Stimulated activated CD8-positive, alpha-beta memory T cell treated with anti-CD3 and anti-CD28 coated beads, Interleukin-12 subunit alpha, Interleukin-12 subunit beta, amount 100 ng/mL, for 1 hour (primary cell): ENCODE measurements at regions not wholly inside any gene's neighbourhood (a gene's known extent, or its start where the extent isn't known, plus 50 kb on each side); places are given as distances from the start of the nearest gene placed in this dataset.

Experiments used
- DNase-seq: peaks from one replicate; pipeline ENCODE4 v3.0.0-alpha.2; 2020; ENCODE audit warnings: low read depth

DNA sequence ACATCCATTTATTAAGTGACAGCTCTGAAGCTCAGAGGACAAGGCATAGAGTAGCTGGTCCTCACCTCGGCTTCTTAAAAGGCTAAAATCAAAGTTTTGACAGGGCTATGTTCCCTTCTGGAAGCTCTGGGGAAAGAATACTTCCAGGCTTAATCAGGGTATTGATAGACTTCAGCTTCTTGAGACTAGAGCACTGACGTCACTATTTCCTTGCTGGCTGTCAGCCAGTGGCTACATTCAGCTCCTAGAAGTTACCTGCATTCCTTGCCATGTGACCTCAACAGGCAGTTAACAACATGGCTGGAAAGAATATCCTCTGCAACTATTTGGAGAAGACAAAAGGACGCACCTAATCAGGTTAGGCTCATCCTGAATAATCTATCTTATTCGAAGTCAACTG, 1144.8 kb downstream of the ADGRL3 start:
- no peak for DNase-seq

DNA sequence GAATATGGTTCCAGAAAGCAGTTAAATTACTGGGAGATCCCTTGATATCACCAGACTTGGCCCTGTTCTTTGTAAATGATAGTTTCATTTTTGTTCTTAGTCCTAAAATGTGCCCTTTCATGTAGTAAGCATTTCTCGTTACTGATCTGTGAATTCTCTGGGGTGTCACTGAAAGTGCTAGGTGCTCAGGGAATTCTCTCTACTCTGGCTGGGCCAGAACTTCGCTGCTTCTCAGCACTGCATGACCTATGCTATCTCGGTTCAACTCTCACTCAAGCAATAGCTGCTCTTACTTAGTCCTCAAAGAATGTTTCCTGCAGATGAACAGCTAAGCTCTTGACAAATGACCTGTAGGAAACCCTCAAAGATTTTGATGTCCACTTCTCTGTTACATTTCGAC, 1144.3 kb downstream of the ADGRL3 start:
- no peak for DNase-seq

DNA sequence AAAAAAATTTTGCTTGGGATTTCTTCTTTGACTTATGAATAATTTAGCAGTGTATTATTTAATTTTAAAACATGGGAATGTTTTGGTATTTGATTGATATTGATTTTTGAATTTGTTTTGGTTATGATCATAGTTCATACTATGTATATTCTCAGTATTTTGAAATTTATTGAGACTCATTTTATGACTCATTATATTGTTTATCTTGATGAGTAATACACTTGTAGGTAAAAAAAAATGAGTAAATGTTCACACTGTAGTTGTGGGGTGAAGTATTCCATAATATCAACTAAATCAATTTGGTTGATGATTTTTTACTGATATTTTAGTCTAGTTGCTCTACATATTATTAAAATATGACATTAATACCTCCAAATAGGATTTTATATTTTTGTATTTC, 1142.2 kb downstream of the ADGRL3 start:
- no peak for DNase-seq

DNA sequence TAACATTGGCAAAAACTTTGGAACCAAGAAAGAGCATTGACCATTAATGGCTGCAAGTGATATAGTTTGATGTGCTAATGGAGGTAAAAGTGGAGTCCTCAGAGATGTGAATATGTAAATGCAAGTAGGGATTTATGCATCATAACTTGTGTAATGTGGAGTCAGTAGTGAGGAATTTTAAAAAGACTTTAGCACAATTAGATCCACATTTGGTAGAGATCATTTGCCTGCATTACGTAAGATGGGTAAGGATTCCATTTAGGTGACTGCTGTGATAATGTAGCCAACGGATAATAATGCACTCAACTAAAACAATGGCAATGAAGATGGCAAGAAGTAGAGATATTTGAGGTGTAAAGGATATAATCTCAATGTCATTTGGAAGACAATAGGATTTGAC, 1128.4 kb downstream of the ADGRL3 start:
- no peak for DNase-seq

DNA sequence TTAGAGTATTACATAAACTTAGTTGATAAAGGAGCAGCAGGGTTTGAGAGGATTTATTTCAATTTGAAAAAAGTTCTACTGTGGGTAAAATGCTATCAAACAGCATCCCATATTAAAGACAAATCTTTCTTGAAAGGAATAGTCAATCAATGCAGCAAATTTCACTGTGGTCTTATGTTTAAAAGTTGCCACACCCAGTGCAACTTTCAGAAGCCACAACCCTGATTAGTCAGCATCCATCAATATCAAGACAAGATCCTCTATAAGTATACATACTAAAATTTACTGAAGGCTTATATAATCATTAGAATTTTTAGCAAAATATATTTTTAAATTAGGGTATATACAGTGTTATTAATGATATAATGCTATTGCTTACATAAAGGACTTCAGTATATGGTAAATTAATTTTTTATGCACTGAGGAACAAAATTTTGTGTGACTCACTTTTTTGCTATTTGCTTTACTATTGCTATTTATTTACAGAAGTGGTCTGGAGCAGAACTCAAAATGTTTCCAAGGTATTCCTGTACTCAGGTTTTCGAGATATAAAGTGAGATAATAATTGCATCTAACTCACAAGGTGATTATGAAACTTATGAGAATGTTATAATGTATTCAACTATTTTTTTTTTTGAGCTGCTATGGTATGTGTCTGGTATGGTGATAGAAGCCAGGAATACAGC, 1127.6 kb downstream of the ADGRL3 start:
- DNase-seq = no peak

DNA sequence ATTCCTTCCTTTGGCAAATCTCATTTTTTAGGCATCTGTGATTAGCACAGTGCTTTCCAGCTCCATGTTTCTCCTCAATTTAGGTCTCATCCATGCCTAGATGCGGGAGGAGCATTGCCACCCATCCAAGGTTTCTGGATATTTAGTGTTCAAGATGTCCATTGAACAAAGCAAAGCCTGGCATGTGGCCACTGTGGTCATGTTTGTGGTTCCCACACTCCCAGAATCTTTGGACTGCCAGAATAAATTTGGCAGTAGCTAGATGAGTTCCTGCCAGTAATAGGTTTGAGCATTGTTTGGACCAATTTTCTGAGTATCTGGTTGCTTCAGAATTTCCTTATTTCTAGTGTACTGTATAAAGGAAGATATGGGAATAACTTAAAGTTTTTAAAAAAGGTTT, 1124.1 kb downstream of the ADGRL3 start:
- no peak for DNase-seq

DNA sequence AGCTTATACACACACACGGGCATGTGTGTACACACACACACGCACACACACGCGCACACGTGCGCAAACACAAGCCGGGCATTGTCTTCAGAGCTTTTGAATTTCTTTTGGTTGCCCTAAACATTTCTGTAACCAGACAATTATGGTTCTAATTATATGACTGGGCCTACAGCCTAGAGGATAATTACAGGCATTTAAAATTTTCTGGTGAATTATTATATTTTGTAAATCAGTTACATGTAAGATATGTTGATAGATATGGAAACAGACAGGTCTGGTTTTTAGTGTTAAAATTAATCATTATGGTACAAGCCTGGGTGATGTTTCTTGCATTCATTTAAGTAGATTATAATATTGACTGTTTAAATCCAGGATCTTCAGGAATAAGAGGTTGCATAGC, 1120.5 kb downstream of the ADGRL3 start:
- DNase-seq = no peak

DNA sequence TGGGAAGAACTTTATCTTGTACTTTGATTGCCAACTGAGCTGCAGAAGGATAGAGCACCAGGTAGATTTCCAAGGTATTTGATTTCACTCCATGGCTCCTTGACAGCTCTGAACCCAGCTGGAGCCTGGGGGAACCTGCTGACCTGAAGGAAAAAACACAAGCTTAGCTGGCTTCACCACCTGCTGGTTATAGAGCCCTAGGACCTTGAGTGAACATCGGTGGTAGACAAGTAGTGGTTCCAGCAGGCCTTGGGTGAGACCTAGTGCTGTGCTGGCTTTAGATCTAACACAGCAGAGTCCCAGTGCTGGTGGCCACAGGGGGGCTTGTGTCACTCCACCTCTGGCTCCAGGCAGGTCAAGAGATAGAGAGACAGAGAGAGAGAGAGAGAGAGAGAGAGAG, 1102.6 kb downstream of the ADGRL3 start:
- no peak for DNase-seq

DNA sequence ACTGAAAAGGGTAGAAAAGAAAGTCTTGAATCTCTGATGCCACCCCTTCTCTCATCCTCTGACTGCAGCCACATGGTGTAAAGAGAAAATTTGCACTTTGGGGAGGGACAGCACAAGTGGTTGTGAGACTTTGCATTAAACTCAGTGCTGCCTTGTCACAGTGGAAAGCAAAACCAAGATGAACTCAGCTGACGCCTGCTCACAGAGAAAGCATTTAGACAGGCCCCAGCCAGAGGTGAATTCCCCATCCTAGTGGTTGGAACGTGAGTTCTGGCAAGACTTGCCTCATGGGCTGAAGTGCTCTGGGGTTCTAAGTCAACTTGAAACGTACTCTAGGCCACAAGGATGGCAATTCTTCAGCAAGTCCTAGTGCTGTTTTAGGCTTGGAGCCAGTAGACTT, 1101.4 kb downstream of the ADGRL3 start:
- no peak for DNase-seq

DNA sequence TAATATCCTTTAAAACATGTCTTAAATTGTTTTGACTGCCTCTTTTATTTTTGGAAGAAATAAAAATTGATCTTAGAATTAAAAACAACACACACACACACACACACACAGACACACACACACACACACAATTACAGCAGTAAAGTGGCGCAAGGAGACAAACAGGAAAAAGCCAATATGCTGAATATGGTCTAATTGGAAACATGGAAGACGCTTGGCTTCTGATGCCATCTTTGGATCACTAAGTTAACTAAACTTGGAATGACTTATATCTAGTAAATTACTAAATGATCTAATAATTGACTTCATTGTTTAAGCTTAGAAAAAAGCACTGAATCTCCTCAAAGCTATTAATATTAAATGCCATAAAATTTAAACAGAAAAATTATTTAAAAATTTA, 1093.4 kb downstream of the ADGRL3 start:
- no peak for DNase-seq

DNA sequence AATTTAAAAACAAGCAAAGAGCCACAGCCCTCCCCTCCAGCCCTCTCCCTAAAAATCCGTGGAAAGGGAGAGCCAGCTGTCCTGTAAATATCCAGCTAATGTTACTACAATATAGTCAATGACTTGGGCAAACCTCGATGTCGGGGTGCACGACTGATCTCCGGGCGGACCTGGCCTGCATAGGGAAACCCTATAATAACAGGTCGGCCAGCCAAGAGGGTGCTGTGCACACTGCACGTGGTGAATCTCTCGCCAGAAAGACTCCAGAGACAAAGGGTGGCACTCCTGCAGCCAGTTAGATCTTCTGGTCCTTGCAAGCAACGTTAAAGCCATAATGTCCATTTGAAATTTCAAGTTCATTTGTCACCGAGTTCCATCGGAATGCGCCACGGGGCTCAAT, 1092.8 kb downstream of the ADGRL3 start:
- no peak for DNase-seq

DNA sequence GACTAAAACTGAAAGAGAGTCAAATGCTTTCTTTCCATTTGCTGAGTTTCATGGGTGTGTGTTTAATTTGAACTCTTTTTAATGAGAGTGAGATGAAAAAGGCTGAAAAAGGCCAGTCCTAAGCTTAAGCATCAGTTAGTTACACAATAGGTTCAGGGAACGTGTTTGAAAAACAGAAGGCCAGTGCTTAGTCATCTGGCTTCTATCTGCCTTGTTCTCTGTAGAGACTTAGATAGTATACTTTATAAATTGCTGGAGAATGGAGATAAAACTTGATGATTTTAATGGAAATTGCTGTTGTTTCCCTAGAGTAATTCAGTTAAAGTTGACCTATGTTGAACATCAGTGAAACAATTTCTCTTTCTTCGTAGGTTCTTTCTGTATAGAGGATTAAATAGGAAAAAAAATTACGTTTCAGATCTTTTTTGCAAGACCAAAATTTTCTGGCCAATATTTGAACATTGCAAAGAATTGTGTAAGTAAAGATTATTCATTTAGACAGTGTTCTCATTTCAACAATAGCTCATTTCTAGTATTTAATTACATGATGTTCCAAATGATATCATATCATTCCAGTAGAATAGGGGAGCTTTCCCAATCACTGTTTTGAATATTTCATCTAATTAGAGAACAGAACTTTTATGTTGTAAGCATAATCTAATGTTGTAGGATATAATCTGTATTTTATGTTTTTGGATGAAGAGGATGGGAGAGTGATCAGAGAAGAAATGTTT, 1088.8 kb downstream of the ADGRL3 start:
- no peak for DNase-seq

DNA sequence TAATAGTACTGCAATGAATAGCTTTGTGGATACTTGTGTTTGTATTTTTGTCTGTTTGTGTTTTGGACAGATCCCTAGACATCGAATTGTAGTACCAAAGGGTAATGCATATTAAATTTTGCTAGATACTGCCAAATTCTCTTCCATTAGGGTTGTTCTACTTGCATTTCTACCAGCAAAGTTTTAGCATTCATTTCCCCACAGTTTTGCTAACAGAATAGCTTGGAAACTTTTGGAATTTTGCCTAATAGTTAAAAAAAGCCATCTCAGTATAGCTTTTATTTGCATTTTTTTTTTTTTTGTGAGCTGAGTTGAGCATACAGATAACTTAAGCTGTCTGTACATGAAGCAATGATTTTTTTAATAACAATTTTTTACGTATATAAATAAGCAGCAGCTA, 1084.9 kb downstream of the ADGRL3 start:
- no peak for DNase-seq

DNA sequence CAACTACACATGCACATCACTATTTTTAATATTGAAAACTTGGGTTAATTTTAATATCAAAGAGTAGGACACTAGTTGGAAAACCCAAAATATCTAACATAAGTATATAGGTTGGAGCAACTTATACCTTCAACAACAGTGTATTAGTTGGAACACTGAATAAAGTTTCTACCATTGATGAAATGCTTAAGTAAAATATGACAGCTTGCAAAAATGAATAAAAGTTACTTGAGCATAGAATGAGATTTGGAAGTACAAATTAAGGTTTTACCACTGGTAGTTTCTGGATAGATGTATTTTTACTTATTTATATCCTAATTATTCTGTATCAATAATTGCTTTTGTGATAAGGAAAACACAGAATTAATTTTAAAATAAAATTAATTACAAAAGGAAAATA, 1079.6 kb downstream of the ADGRL3 start:
- DNase-seq = no peak

DNA sequence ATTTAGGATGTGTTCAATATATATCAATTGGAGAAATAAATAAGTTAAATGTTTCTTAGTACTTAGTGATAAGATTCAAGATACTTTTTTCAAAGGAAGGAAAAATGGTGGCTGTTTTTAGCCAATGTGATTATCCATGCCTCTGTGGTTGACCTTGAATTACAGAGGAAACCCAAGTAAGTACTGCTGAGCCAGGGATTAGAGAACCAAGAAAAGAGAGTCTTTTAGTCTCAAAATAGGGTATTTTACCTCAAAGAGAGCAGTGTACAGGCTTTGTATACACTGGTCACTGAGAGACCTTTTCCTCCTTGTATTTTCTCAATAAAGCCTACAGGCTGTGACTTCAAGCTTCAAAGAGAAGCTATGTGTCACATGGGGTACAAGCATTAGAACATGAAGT, 1075.3 kb downstream of the ADGRL3 start:
- DNase-seq = no peak

DNA sequence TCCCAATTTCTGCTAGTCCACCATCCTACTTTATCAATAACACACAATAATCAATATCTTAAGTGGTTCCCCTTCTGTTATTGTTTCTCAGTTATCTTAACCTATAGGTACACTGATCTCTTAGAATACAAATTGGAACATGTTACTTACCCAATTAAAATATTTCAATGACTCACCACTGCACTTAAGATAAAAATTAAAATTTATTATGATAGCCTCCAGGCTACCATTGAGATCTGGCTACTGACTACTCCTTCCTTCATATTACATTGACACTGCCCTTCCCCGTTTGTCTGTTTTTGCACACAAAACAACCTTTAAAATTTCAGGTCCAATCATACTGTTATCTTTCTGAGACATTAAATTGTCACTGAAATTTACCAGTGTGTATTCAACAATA, 1074.7 kb downstream of the ADGRL3 start:
- DNase-seq = no peak

DNA sequence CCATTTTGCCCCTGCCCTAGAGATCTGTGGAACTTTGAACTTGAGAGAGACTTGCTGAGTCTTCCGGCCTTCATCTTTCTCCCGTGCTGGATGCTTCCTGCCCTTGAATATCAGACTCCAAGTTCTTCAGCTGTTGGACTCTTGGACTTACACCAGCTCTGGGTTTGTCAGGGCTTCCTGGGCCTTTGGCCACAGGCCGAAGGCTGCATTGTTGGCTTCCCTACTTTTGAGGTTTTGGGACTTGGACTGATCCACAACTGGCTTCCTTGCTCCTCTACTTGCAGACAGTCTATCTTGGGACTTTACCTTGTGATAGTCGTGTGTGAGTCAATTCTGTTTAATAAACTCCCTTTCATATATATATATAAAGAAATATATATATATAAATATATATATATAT, 1071.0 kb downstream of the ADGRL3 start:
- DNase-seq = no peak

DNA sequence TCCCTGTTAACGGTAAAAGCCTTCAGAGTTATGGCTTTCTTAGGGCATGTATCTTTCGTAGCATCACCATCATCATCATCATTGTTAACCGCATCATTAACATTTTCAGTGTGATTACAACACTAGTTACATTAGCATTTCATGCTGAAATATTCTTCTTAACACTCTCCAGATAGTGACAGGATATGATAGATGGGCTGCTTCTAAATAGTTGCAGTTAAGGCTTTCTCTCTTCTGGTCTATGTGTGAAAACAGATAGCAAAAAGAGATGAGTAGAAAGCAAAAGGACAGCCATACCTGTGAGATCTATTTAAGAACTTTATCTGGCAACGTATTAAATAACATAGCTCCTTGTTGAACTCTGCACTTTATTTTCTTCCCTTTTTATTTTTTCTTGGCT, 1069.8 kb downstream of the ADGRL3 start:
- no peak for DNase-seq

DNA sequence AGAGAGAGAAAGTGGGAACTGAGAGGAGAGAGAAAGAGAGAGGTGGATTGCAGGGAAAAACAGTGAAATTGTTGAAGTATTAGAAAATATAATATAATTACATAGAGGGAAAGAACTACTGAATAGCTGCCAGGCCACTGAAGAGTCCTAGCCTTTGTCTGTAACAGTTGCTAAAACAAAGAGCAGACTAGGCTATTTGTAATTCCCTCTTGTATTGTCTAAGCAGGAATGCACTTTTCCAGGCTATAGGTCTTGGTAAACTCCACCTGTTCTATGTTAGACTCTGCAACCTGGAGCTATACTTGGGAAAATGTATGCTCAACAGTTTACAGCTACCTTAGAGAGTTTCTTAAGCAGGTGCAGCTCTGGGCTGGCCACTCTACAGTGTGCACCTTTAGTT, 1063.3 kb downstream of the ADGRL3 start:
- DNase-seq = no peak

DNA sequence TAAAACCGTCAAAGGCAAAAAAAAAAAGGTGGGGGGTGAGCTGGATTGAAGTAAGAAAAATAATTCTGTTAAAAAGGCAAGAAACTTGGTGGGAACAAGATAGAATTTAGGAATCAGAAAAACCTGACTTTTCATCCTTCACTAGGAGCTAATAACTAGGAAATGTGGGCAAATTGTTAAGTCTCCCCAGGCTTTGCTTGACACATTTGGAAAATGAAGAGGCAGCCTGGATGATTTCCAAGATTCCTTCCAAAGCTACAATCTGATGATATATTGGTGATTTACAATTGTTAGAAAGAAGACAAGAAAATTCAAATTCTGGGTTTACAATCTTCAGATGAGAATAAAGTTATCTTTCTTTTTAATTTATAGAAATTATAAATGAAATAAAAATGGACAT, 1062.5 kb downstream of the ADGRL3 start:
- DNase-seq = no peak

DNA sequence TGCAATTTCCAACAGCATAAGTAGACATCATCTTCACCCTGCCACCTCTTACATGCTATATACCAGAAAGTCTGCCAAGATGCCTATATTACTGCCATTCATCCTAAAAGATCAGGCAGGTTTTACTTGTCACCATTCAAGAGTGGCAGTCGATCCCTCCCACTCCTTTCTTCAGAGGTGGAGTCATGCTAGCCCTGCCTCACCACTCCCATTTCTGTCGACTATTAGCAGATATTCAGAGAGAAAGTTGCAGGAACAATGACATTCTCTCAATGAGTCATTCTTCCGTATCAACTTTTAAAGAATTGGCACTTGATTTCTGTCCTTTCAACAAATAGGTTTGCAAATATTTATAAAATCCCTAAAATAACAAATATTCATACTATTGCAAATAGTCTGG, 1060.1 kb downstream of the ADGRL3 start:
- no peak for DNase-seq

DNA sequence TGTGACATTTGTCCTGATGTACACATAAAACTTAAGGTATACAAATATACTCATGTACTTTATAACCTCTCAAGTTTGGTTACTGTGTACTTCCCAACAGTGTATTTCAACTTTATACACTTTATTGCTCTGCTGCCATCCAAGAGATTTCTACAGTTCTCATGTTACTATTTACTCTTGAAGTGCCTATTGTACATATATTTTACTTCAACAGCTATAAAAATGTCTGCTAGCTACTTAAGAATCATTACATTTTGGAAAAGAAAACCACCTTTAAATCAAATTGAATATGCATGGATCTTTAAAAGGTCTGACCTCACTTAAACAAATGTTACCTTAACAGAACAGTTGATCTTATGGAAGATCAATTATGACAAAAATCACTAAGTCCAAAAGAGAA, 1056.4 kb downstream of the ADGRL3 start:
- no peak for DNase-seq

DNA sequence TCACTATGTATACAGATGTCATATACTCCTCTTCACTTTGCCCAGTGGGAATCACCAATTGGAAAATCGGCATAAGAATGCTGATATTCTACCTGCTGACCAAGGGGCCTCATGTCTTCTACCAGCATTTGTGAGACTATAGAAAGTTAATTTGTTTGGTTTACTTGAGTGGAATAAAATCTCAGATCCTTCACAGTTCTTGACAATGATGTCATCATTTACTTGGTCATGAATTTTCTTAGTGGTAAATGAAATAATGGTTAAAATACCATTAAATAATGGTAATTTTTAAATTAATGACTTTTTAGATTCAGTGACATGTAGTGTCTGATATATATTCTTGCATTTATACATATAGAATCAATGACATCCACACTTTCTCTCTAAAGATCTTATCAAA, 1052.6 kb downstream of the ADGRL3 start:
- DNase-seq = no peak

DNA sequence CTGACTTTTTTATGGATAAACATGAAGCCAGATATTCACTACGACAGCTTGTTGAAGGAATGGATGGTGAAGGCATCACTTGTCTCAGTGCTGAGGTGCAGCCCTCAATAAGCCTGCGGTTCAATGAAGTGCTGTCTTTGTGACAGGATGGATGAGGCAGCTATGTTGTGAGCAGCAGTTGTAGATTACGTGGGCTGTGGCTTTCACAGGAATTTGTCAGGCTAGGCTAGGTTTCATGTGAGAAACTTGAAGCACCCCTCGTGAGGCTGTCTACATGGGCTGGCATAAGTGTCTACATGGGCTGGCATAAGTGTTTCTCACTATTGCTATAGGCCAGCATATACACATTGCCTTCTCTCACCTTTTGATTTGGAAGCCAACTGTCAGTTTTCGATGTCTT, 1050.0 kb downstream of the ADGRL3 start:
- no peak for DNase-seq
